ENCODE measurements at regions not wholly inside any gene's neighbourhood (a gene's known extent, or its start where the extent isn't known, plus 50 kb on each side); places are given as distances from the start of the nearest gene placed in this dataset.

DNA sequence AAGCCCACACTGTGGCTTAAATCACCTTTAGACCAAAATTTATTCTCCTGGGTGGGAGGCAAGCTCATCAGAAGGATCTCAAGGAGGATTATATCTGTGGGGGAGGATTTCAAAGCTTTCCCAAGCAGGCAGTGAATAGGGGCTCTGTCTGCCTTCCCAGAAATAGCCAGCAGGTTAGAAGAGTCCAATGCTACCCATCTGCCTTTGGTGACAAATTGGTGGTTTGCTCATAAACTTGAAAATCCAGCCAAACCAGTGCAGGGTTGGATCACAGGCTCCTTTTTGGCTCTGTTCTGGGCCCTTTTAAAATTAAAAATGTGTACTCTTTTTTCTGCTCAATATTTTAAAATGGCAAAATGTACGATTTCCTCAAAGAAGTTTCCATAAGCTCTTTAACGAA lies 118.9 kb upstream of the ZC3H11B start:
- TF ChIP-seq POLR2AphosphoS5 (IDR thresholded peaks at IDR 0.05; ENCODE audit: borderline replicate concordance, low read depth, low read length) (no peak), EZH2 (IDR thresholded peaks at IDR 0.05) (no peak), FOXP2 (optimal IDR thresholded peaks at IDR 0.05; ENCODE audit: control extremely low read depth, extremely low read length, insufficient read depth) (no peak)
